CD4-positive, alpha-beta T cell treated with Interleukin-21 for 1 hour (primary cell): ENCODE measurements at regions not wholly inside any gene's neighbourhood (a gene's known extent, or its start where the extent isn't known, plus 50 kb on each side); places are given as distances from the start of the nearest gene placed in this dataset.
A peak's percentile ranks its signal among the peaks of the same experiment; 100 is the strongest.

Source experiments
- DNase-seq: peaks from one replicate; pipeline ENCODE4 v3.0.0-alpha.2; 2020

GRCh38 chr12:107351109-107351508 is 257.8 kb upstream of the CRY1 start:
- no peak for DNase-seq

GRCh38 chr12:107351713-107352112 is 258.4 kb upstream of the CRY1 start:
- DNase-seq, result no peak

- no peak for DNase-seq
Measured at GRCh38 chr12:107352347-107353081, 259.2 kb upstream of the CRY1 start.

GRCh38 chr12:107353312-107353711 is 260.0 kb upstream of the CRY1 start:
- no peak for DNase-seq

GRCh38 chr12:107355004-107355565 is 261.7 kb upstream of the CRY1 start:
- no peak for DNase-seq

- no peak for DNase-seq
Measured at GRCh38 chr12:107355612-107356011, 262.3 kb upstream of the CRY1 start.

GRCh38 chr12:107356266-107356936 is 263.1 kb upstream of the CRY1 start:
- DNase-seq, result no peak

GRCh38 chr12:107356937-107357295 is 263.6 kb upstream of the CRY1 start:
- no peak for DNase-seq

- no peak for DNase-seq
Measured at GRCh38 chr12:107359382-107359781, 266.0 kb upstream of the CRY1 start.

- DNase-seq, result no peak
Measured at GRCh38 chr12:107360033-107360432, 266.7 kb upstream of the CRY1 start.

GRCh38 chr12:107360482-107360881 is 267.1 kb upstream of the CRY1 start:
- no peak for DNase-seq

GRCh38 chr12:107361970-107362369 is 268.6 kb upstream of the CRY1 start:
- no peak for DNase-seq

GRCh38 chr12:107362960-107363359 is 269.6 kb upstream of the CRY1 start:
- no peak for DNase-seq

GRCh38 chr12:107364875-107365518 is 271.6 kb upstream of the CRY1 start:
- no peak for DNase-seq

GRCh38 chr12:107365703-107366102 is 272.4 kb upstream of the CRY1 start:
- no peak for DNase-seq

- DNase-seq, result no peak
Measured at GRCh38 chr12:107366322-107366721, 273.0 kb upstream of the CRY1 start.

- peak; percentile 26 for DNase-seq
Measured at GRCh38 chr12:107368586-107368985, 275.2 kb upstream of the CRY1 start.

- DNase-seq, result peak; percentile 17
Measured at GRCh38 chr12:107369006-107369405, 275.7 kb upstream of the CRY1 start.

- DNase-seq, result peak; percentile 64
Measured at GRCh38 chr12:107369679-107370078, 276.3 kb upstream of the CRY1 start.

- peak; percentile 71 for DNase-seq
Measured at GRCh38 chr12:107372229-107372658, 278.9 kb upstream of the CRY1 start.

- DNase-seq, result peak; percentile 16
Measured at GRCh38 chr12:107373238-107373809, 280.0 kb upstream of the CRY1 start.

- peak; percentile 12 for DNase-seq
Measured at GRCh38 chr12:107374161-107374840, 281.0 kb upstream of the CRY1 start.

- DNase-seq, result no peak
Measured at GRCh38 chr12:107375231-107375630, 281.9 kb upstream of the CRY1 start.
